K562 (cell line): ENCODE measurements at regions not wholly inside any gene's neighbourhood (a gene's known extent, or its start where the extent isn't known, plus 50 kb on each side); places are given as distances from the start of the nearest gene placed in this dataset.

Source experiments
- ATAC-seq: fragments of 200-7000 bp; cut with Tn5 transposase; 3 replicates; pipeline ENCODE4 v1.9.1; 2020; ENCODE audit warnings: moderate library complexity
- BruUV-seq: library from RNA; stranded (reverse); fragments of 400-500 nt; replicated peaks from 2 replicates; lab custom pipeline; 2021; lab: Mats Ljungman, UMichigan
- CTCF ChIA-PET: fragments of 300-600 bp; formaldehyde crosslinking; extraction: SDS; loops from one replicate; lab custom pipeline; 2021; ENCODE audit warnings: low intra/inter-chr PET ratio; lab: Yijun Ruan, JAX
- POLR2A ChIA-PET: fragments of 300-600, 350-650 bp; sonication (Branson Sonifier 250); formaldehyde crosslinking; extraction: SDS; loops from one replicate; lab custom pipeline; 2021; ENCODE audit warnings: antibody characterized with exemption, inconsistent platforms; lab: Yijun Ruan, JAX
- DNase-seq, 4 experiments: peaks; one replicate each; pipeline versions ENCODE4 v3.0.0 to v3.0.0-alpha.2; 2011 to 2018; ENCODE audit warnings: low spot score in 3 of 4, mixed read lengths in 3 of 4; ENCODE audit errors: extremely low read depth in 1 of 4
- FAIRE-seq: peaks from 2 replicates; lab custom pipeline; 2011; peaks lifted over from hg19 to GRCh38; lab: Jason Lieb, UNC
- H2AFZ ChIP-seq: 2 replicates; pipeline ENCODE4 v1.6.0; 2011; ENCODE audit warnings: low read depth, low read length, control low read depth, inconsistent platforms
- H3K27ac ChIP-seq: fragments of 200-600 bp; 3 replicates; pipeline ENCODE4 v1.8.0; 2011; ENCODE audit warnings: low read depth, mild to moderate bottlenecking, control low read depth, inconsistent platforms, low read length, moderate library complexity, mixed read lengths; ENCODE audit errors: extremely low read depth
- H3K27me3 ChIP-seq, 2 experiments: fragments of 300-600 bp in 1 of 2; 2 replicates in 1 of 2; 3 replicates in 1 of 2; pipeline versions ENCODE4 v1.6.0 to v1.8.0; 2011; ENCODE audit warnings: inconsistent platforms in 2 of 2, low read length in 2 of 2, mild to moderate bottlenecking in 1 of 2, mixed read lengths in 1 of 2, moderate library complexity in 1 of 2; ENCODE audit not compliant: control insufficient read depth in 2 of 2, insufficient read depth in 2 of 2
- H3K36me3 ChIP-seq: fragments of 300-600 bp; 3 replicates; pipeline ENCODE4 v1.8.0; 2011; ENCODE audit warnings: mild to moderate bottlenecking, low read length, inconsistent platforms; ENCODE audit not compliant: control insufficient read depth, insufficient read depth
- H3K4me1 ChIP-seq, 2 experiments: fragments of 200-600 bp in 1 of 2; replicated peaks in 1 of 2; 2 replicates in 1 of 2; 3 replicates in 1 of 2; pipeline versions ENCODE4 v1.5.1 to v1.8.0; 2011; ENCODE audit warnings: inconsistent platforms in 2 of 2, low read length in 2 of 2, mild to moderate bottlenecking in 1 of 2, mixed read lengths in 1 of 2, moderate library complexity in 1 of 2; ENCODE audit not compliant: control insufficient read depth in 2 of 2, insufficient read depth in 2 of 2
- H3K4me2 ChIP-seq: 2 replicates; pipeline ENCODE4 v1.6.1; 2011; ENCODE audit warnings: low read length, control low read depth, inconsistent platforms, mixed read lengths; ENCODE audit not compliant: insufficient read depth
- H3K4me3 ChIP-seq: fragments of 200-600 bp; sonication (generic), shearing (Covaris generic); 2 replicates; pipeline ENCODE4 v1.5.1; 2016; ENCODE audit warnings: control low read depth, inconsistent platforms
- H3K79me2 ChIP-seq: fragments of 200-600 bp; 3 replicates; pipeline ENCODE4 v1.8.0; 2011; ENCODE audit warnings: low read length, inconsistent platforms; ENCODE audit not compliant: control insufficient read depth, insufficient read depth
- H3K9ac ChIP-seq, 2 experiments: 2 replicates each; pipeline versions ENCODE4 v1.6.0 to v1.6.1; 2011; ENCODE audit warnings: low read depth in 2 of 2, low read length in 2 of 2, control low read depth in 1 of 2, inconsistent platforms in 1 of 2, mild to moderate bottlenecking in 1 of 2, mixed read lengths in 1 of 2; ENCODE audit not compliant: insufficient read depth in 1 of 2
- H3K9me1 ChIP-seq: one replicate; pipeline ENCODE4 v1.6.0; 2011; ENCODE audit warnings: inconsistent platforms, mild to moderate bottlenecking, low read length, moderate library complexity; ENCODE audit not compliant: control insufficient read depth, insufficient read depth
- H3K9me3 ChIP-seq: replicated peaks from 2 replicates; pipeline ENCODE4 v1.5.1; 2011; ENCODE audit warnings: low read depth, low read length, inconsistent platforms; ENCODE audit not compliant: control insufficient read depth, insufficient read depth
- H4K20me1 ChIP-seq: replicated peaks from 2 replicates; pipeline ENCODE4 v1.6.1; 2011; ENCODE audit warnings: low read length, inconsistent platforms, mixed read lengths; ENCODE audit not compliant: control insufficient read depth, insufficient read depth
- BCLAF1 ChIP-seq, 2 experiments: fragments of 450-650 bp in 1 of 2; IDR thresholded peaks; 2 replicates each; pipeline ENCODE4 v1.6.1; 2011 to 2017; ENCODE audit warnings: low read depth in 2 of 2, antibody characterized with exemption in 1 of 2, borderline replicate concordance in 1 of 2, low read length in 1 of 2, mild to moderate bottlenecking in 1 of 2, mixed read lengths in 1 of 2; ENCODE audit not compliant: control insufficient read depth in 1 of 2
- BRCA1 ChIP-seq, 2 experiments: fragments of 450-650 bp in 1 of 2; sonication (generic) in 1 of 2; formaldehyde crosslinking in 1 of 2; IDR thresholded peaks; 2 replicates each; pipeline versions ENCODE4 v1.5.0 to v1.6.1; 2017 to 2020; ENCODE audit warnings: mild to moderate bottlenecking in 1 of 2, missing genetic modification reagents in 1 of 2
- CBX2 ChIP-seq: fragments of 200-600 bp; sonication (generic); IDR thresholded peaks from one replicate; pipeline ENCODE4 v1.6.1; 2012; ENCODE audit warnings: mild to moderate bottlenecking, low read length, inconsistent platforms; ENCODE audit not compliant: insufficient read depth, poor library complexity, severe bottlenecking
- CSDE1 ChIP-seq, 2 experiments: fragments of 450-650 bp; IDR thresholded peaks; 2 replicates each; pipeline ENCODE4 v1.6.1; 2016; ENCODE audit warnings: mild to moderate bottlenecking in 1 of 2
- ESRRA ChIP-seq: fragments of 450-650 bp; IDR thresholded peaks from 2 replicates; pipeline ENCODE4 v1.6.1; 2014; ENCODE audit warnings: low read depth, mild to moderate bottlenecking, moderate library complexity, borderline replicate concordance
- KAT7 ChIP-seq: sonication (generic); formaldehyde crosslinking; IDR thresholded peaks from 2 replicates; pipeline ENCODE4 v1.8.0; 2022; ENCODE audit warnings: missing genetic modification reagents, mild to moderate bottlenecking, borderline replicate concordance
- MAZ ChIP-seq, 2 experiments: fragments of 450-650 bp in 1 of 2; sonication (generic) in 1 of 2; formaldehyde crosslinking; IDR thresholded peaks in 1 of 2; conservative IDR thresholded peaks in 1 of 2; 2 replicates each; pipeline versions ENCODE4 v1.4.0 to v1.5.0; 2020; ENCODE audit warnings: mild to moderate bottlenecking in 1 of 2, missing genetic modification reagents in 1 of 2
- MTA1 ChIP-seq: fragments of 450-650 bp; IDR thresholded peaks from 2 replicates; pipeline ENCODE4 v1.6.1; 2017; ENCODE audit warnings: borderline replicate concordance
- RHOXF2B ChIP-seq: fragments of 250-450 bp; sonication (Bioruptor Pico); conservative IDR thresholded peaks from 2 replicates; pipeline ENCODE4 v1.5.1; 2021
- SOX6 ChIP-seq: fragments of 450-650 bp; IDR thresholded peaks from 2 replicates; pipeline ENCODE4 v1.6.1; 2014; ENCODE audit warnings: mild to moderate bottlenecking
- ZNF766 ChIP-seq: fragments of 200-800 bp; sonication (Bioruptor generic); conservative IDR thresholded peaks from 2 replicates; pipeline ENCODE4 v1.6.1; 2016; ENCODE audit warnings: missing genetic modification characterization, missing compliant biosample characterization
- WGBS: fragments of 100-300 bp; shearing (Covaris generic); methylation state at CpG from one replicate; pipeline ENCODE4 v1.1.6; 2016; ENCODE audit warnings: low coverage, mixed read lengths; ENCODE audit not compliant: insufficient coverage; ENCODE audit errors: missing lambda C conversion rate; 5-methylcytosine and 5-hydroxymethylcytosine counted together
- in situ Hi-C: fragments of 300-500 bp; cut with MboI; formaldehyde crosslinking; loops from 4 replicates; pipeline ENCODE4 v1.15.0; 2018; ENCODE audit warnings: inconsistent platforms, mixed read lengths
- intact Hi-C: fragments of 100-400 bp; cut with micrococcal nuclease; formaldehyde crosslinking; loops from 2 replicates; pipeline ENCODE4 v1.14.2; 2022

GRCh38 chr10:78462726-78463228 lies 429.1 kb downstream of the RPS24 start:
- Histone ChIP-seq H3K4me2 (no peak overlapping the region), H2AFZ (no peak overlapping the region), H3K9me1 (no peaks in the 10 kb centered on the region), H3K4me1 (peaks cover 0 to 20% of the 10 kb centered on the region in 2 experiments; a peak in 4 of 5 replicates), H3K36me3 (no peaks in the 10 kb centered on the region), H3K9me3 (no peaks in the 10 kb centered on the region), H3K9ac (no peak overlapping the region), H4K20me1 (no peaks in the 10 kb centered on the region; the same call in none of the 2 replicates), H3K79me2 (no peaks in the 10 kb centered on the region)
- no TSS peak for BruUV-seq
- ATAC-seq (no peak), DNase-seq (no peak)
- POLR2A ChIA-PET: interaction anchor here (0.7 to 1.2 kb wide), 2 partner anchors 13 to 18 kb away, joined by 3 read pairs; no protein-coding TSS in a partner anchor
- intact Hi-C loops: no loop called here
- 2% methylated on average over 7 of the region's 7 CpGs for WGBS
- TF ChIP-seq KAT7 (no peak), MAZ (CRISPR knock-in tag; conservative IDR thresholded peaks at IDR 0.05 in 1 of 2, IDR thresholded peaks at IDR 0.05 in 1 of 2) (no peak), ESRRA (no peak), BCLAF1 (IDR thresholded peaks at IDR 0.05; ENCODE audit: borderline replicate concordance in 1 of 2, control insufficient read depth in 1 of 2, low read depth in 2 of 2, low read length in 1 of 2) (no peak), ZNF766 (CRISPR knock-in tag) (no peak), BRCA1 (IDR thresholded peaks at IDR 0.05) (no peak), BRCA1 (CRISPR knock-in tag; IDR thresholded peaks at IDR 0.05) (no peak), MTA1 (no peak), CSDE1 (IDR thresholded peaks at IDR 0.05) (no peak), CBX2 (no peak), RHOXF2B (CRISPR knock-in tag) (no peak), SOX6 (no peak)
- TF ChIP-seq, all 486 proteins: peak for 0
- in situ Hi-C loops: no loop called here
- no peak overlapping the region for H3K4me3 ChIP-seq
- FAIRE-seq: no peak
- H3K27me3 ChIP-seq: peaks cover 15 to 38% of the 10 kb centered on the region in 2 experiments; a peak in 4 of 5 replicates
- no peak overlapping the region for H3K27ac ChIP-seq
- CTCF ChIA-PET: no interaction called here
